Mesenchymal stem cell (in vitro differentiated cells and primary cell): ENCODE measurements at regions not wholly inside any gene's neighbourhood (a gene's known extent, or its start where the extent isn't known, plus 50 kb on each side); places are given as distances from the start of the nearest gene placed in this dataset.

Experiments used
- DNase-seq: peaks from one replicate; pipeline ENCODE4 v3.0.0-alpha.2; 2013
- H2AFZ ChIP-seq: one replicate; pipeline ENCODE4 v1.6.1; 2013; ENCODE audit warnings: low read depth, mild to moderate bottlenecking, control low read depth, inconsistent platforms, low read length, moderate library complexity
- H2AK5ac ChIP-seq: 2 replicates; pipeline ENCODE4 v1.6.1; 2013; ENCODE audit warnings: low read length, moderate library complexity, mild to moderate bottlenecking, inconsistent platforms; ENCODE audit not compliant: severe bottlenecking
- H2BK120ac ChIP-seq: one replicate; pipeline ENCODE4 v1.6.1; 2013; ENCODE audit warnings: low read depth, mild to moderate bottlenecking, inconsistent platforms, low read length, moderate library complexity
- H2BK12ac ChIP-seq, 2 experiments: one replicate each; pipeline ENCODE4 v1.6.1; 2013; ENCODE audit warnings: inconsistent platforms in 2 of 2, low read length in 2 of 2, mild to moderate bottlenecking in 2 of 2, moderate library complexity in 2 of 2, control low read depth in 1 of 2
- H2BK15ac ChIP-seq: one replicate; pipeline ENCODE4 v1.6.1; 2013; ENCODE audit warnings: mild to moderate bottlenecking, low read depth, inconsistent platforms; ENCODE audit not compliant: poor library complexity, severe bottlenecking
- H2BK5ac ChIP-seq: 2 replicates; pipeline ENCODE4 v1.6.1; 2013; ENCODE audit warnings: low read depth, mild to moderate bottlenecking, low read length, control low read depth, inconsistent platforms; ENCODE audit not compliant: poor library complexity, severe bottlenecking
- H3K14ac ChIP-seq, 2 experiments: one replicate each; pipeline ENCODE4 v1.6.1; 2013; ENCODE audit warnings: inconsistent platforms in 2 of 2, low read length in 2 of 2, control low read depth in 1 of 2, mild to moderate bottlenecking in 1 of 2, moderate library complexity in 1 of 2
- H3K18ac ChIP-seq, 2 experiments: one replicate each; pipeline ENCODE4 v1.6.1; 2013; ENCODE audit warnings: inconsistent platforms in 2 of 2, low read length in 2 of 2, control low read depth in 1 of 2, low read depth in 1 of 2, mild to moderate bottlenecking in 1 of 2
- H3K23ac ChIP-seq, 2 experiments: one replicate each; pipeline ENCODE4 v1.6.1; 2013; ENCODE audit warnings: inconsistent platforms in 2 of 2, low read length in 2 of 2, mild to moderate bottlenecking in 2 of 2, moderate library complexity in 2 of 2, control low read depth in 1 of 2
- H3K27ac ChIP-seq: 2 replicates; pipeline ENCODE4 v1.5.1; 2013; ENCODE audit warnings: mild to moderate bottlenecking, moderate library complexity, low read length, control low read depth, inconsistent platforms; ENCODE audit not compliant: poor library complexity, severe bottlenecking
- H3K27me3 ChIP-seq, 2 experiments: 2 replicates each; pipeline versions ENCODE4 v1.6.1 to v1.7.0; 2013; ENCODE audit warnings: low read length in 2 of 2, mild to moderate bottlenecking in 2 of 2, moderate library complexity in 2 of 2, control low read depth in 1 of 2, inconsistent platforms in 1 of 2; ENCODE audit not compliant: control insufficient read depth in 1 of 2, insufficient read depth in 1 of 2
- H3K36me3 ChIP-seq, 2 experiments: 2 replicates each; pipeline versions ENCODE4 v1.6.1 to v1.7.0; 2013; ENCODE audit warnings: low read length in 2 of 2, control low read depth in 1 of 2, inconsistent platforms in 1 of 2, low read depth in 1 of 2, mild to moderate bottlenecking in 1 of 2; ENCODE audit not compliant: insufficient read depth in 2 of 2, control insufficient read depth in 1 of 2
- H3K4ac ChIP-seq, 2 experiments: one replicate each; pipeline ENCODE4 v1.6.1; 2013; ENCODE audit warnings: inconsistent platforms in 2 of 2, low read length in 2 of 2, mild to moderate bottlenecking in 2 of 2, moderate library complexity in 2 of 2, control low read depth in 1 of 2, low read depth in 1 of 2
- H3K4me1 ChIP-seq: 2 replicates; pipeline ENCODE4 v1.6.1; 2013; ENCODE audit warnings: low read depth, low read length, control low read depth; ENCODE audit not compliant: control insufficient read depth, insufficient read depth
- H3K4me2 ChIP-seq: 2 replicates; pipeline ENCODE4 v1.6.1; 2013; ENCODE audit warnings: low read length, mild to moderate bottlenecking, inconsistent platforms; ENCODE audit not compliant: poor library complexity, severe bottlenecking
- H3K4me3 ChIP-seq, 2 experiments: 2 replicates each; pipeline versions ENCODE4 v1.5.1 to v1.7.0; 2013; ENCODE audit warnings: low read length in 2 of 2, mild to moderate bottlenecking in 2 of 2, control low read depth in 1 of 2, low read depth in 1 of 2; ENCODE audit not compliant: insufficient read depth in 1 of 2
- H3K79me1 ChIP-seq: replicated peaks from 2 replicates; pipeline ENCODE4 v1.6.1; 2013; ENCODE audit warnings: mild to moderate bottlenecking, control low read depth, low read length, inconsistent platforms; ENCODE audit not compliant: poor library complexity, severe bottlenecking
- H3K9ac ChIP-seq: 2 replicates; pipeline ENCODE4 v1.7.0; 2013; ENCODE audit warnings: mild to moderate bottlenecking, low read length, moderate library complexity
- H3K9me3 ChIP-seq: 2 replicates; pipeline ENCODE4 v1.7.0; 2013; ENCODE audit warnings: mild to moderate bottlenecking, low read length; ENCODE audit not compliant: control insufficient read depth
- H4K8ac ChIP-seq: one replicate; pipeline ENCODE4 v1.6.1; 2013; ENCODE audit warnings: inconsistent platforms, mild to moderate bottlenecking, low read length, moderate library complexity
- H4K91ac ChIP-seq: one replicate; pipeline ENCODE4 v1.6.1; 2013; ENCODE audit warnings: mild to moderate bottlenecking, low read length, inconsistent platforms
- WGBS: methylation state at CpG from one replicate; pipeline ENCODE4 v1.1.7; 2013; ENCODE audit warnings: mixed read lengths; 5-methylcytosine and 5-hydroxymethylcytosine counted together

DNA sequence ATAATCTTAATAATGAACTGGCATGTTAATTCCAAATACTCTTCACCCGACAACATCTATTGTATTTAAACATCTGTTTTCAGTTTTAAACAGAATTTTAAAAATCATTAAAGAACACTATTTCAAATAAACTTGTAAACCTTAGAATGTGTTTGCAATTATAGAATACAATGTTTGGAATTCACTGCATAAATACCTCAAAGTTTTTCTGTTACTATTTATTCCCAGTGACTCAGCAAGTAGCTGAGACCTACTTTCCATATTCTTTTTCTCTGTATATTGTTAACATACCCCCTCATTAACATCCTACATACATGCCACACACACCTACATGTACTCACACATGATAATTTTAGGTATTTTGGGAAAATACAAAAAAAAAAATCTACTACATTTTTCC lies 1134.3 kb downstream of the SLITRK1 start:
- Histone ChIP-seq H2BK120ac (no peak overlapping the region), H3K27ac (no peak overlapping the region)
- WGBS, result no CpG with 5 or more reads among the region's 1 CpG

DNA sequence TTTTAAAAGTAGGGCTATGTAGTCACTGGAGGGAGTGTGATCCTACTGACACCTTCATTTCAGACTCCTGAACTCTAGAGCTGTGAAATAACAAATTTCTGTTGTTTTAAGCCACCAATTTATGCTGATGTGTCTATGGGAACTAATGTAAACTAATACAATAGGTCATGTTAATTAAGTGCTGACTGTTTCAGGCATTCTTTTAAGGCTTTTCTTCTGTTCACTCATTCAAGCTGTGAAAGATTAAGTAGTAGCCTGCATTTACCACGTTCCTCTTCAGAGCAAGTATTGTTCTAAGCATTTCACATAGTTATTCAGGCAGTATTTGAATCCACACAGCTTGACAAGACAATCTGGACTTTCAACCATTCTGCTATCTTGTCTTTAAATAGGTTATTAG lies 1135.0 kb downstream of the SLITRK1 start:
- H3K4me2 ChIP-seq, result no peak overlapping the region
- H3K79me1 ChIP-seq, result no peaks in the 10 kb centered on the region
- H2AFZ ChIP-seq, result no peak overlapping the region
- no peaks in the 10 kb centered on the region for H3K9me3 ChIP-seq
- H2BK5ac ChIP-seq, result no peak overlapping the region
- no peak overlapping the region for H2BK120ac ChIP-seq
- no peak overlapping the region for H4K91ac ChIP-seq
- no peak overlapping the region for H3K4me3 ChIP-seq
- no peak overlapping the region for H3K18ac ChIP-seq
- H3K14ac ChIP-seq, result no peak overlapping the region
- no peak overlapping the region for H3K27ac ChIP-seq
- H3K9ac ChIP-seq, result peak overlapping the region; percentile 2
- WGBS, result 29% methylated on average over 1 of the region's 1 CpG
- H3K36me3 ChIP-seq, result no peaks in the 10 kb centered on the region
- H2BK15ac ChIP-seq, result no peak overlapping the region
- H3K23ac ChIP-seq, result no peak overlapping the region
- no peak overlapping the region for H3K4ac ChIP-seq
- H2AK5ac ChIP-seq, result no peak overlapping the region
- H3K4me1 ChIP-seq, result no peaks in the 10 kb centered on the region
- H2BK12ac ChIP-seq, result no peak overlapping the region
- no peak overlapping the region for H4K8ac ChIP-seq
- H3K27me3 ChIP-seq, result no peaks in the 10 kb centered on the region
- no peak for DNase-seq

More for the DNA sequence above, 1134.3 kb downstream of the SLITRK1 start:
- Histone ChIP-seq H3K18ac (no peak overlapping the region), H3K23ac (no peak overlapping the region), H3K9ac (peak overlapping the region; percentile 2), H2BK5ac (no peak overlapping the region), H3K36me3 (no peaks in the 10 kb centered on the region), H3K4me2 (no peak overlapping the region), H2AFZ (no peak overlapping the region), H2AK5ac (no peak overlapping the region), H3K4ac (no peak overlapping the region), H3K4me1 (no peaks in the 10 kb centered on the region), H3K27me3 (no peaks in the 10 kb centered on the region), H3K14ac (no peak overlapping the region), H3K4me3 (no peak overlapping the region), H2BK15ac (no peak overlapping the region), H2BK12ac (no peak overlapping the region), H3K9me3 (no peaks in the 10 kb centered on the region), H4K91ac (no peak overlapping the region), H4K8ac (no peak overlapping the region), H3K79me1 (no peaks in the 10 kb centered on the region)
- no peak for DNase-seq

DNA sequence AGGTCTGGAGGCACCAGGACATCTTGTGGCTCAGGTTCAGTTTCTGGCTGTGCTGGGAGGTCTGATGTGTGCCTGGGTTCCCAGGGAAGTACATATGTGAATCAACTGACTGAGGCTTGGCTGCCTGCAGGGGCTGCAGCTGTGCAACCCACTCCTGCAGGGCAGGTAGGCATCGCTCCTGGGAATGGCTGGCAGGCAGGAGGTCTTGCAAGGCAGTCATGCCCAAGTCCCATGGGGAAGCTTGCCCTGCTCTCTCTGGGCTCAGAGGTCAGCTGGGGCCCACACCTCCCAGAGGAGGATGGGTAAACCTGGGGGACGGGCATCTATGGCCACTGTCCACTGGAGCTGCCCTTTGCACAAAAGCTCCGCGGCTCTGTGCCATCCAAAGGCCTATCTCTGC lies 1141.8 kb downstream of the SLITRK1 start:
- H3K23ac ChIP-seq, result no peak overlapping the region
- H2AK5ac ChIP-seq, result no peak overlapping the region
- no peaks in the 10 kb centered on the region for H3K36me3 ChIP-seq
- H3K27ac ChIP-seq, result no peak overlapping the region
- H3K4me3 ChIP-seq, result no peak overlapping the region
- H3K18ac ChIP-seq, result no peak overlapping the region
- H2BK120ac ChIP-seq, result no peak overlapping the region
- H2BK15ac ChIP-seq, result no peak overlapping the region
- WGBS, result 94% methylated on average over 4 of the region's 4 CpGs
- H3K79me1 ChIP-seq, result no peaks in the 10 kb centered on the region
- no peak overlapping the region for H2AFZ ChIP-seq
- H3K4ac ChIP-seq, result no peak overlapping the region
- no peak for DNase-seq
- H3K4me1 ChIP-seq, result no peaks in the 10 kb centered on the region
- no peaks in the 10 kb centered on the region for H3K27me3 ChIP-seq
- no peak overlapping the region for H4K91ac ChIP-seq
- H3K4me2 ChIP-seq, result no peak overlapping the region
- H4K8ac ChIP-seq, result no peak overlapping the region
- H3K14ac ChIP-seq, result no peak overlapping the region
- H3K9ac ChIP-seq, result no peak overlapping the region
- peaks cover 18% of the 10 kb centered on the region for H3K9me3 ChIP-seq
- H2BK12ac ChIP-seq, result peak overlapping the region in 1 of 2 experiments; percentile 10
- no peak overlapping the region for H2BK5ac ChIP-seq

DNA sequence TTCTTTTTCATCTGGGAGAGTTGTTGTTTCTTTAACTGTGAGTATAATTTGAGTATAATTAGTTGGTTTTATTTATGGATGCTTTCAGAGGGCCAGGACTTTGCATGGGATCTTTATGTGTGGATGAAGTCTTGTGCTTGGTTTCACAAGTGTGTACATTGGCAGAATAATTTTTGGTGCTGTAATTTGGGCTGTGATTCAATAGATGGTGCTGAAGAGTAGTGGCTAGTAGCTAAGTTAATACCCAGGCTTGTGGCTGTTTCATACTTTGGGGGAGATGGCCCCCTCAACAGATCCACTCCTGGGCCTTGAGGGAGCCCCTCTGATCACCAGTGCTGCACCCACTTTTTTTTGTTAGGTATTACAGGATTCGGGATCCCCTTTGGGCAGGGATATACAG lies 1142.4 kb downstream of the SLITRK1 start:
- Histone ChIP-seq H3K9ac (no peak overlapping the region), H2BK120ac (no peak overlapping the region), H3K4me2 (no peak overlapping the region), H3K4ac (no peak overlapping the region), H2BK12ac (no peak overlapping the region), H3K27ac (no peak overlapping the region), H2AFZ (no peak overlapping the region), H3K27me3 (no peaks in the 10 kb centered on the region), H2BK5ac (no peak overlapping the region), H4K8ac (no peak overlapping the region), H2AK5ac (no peak overlapping the region), H3K36me3 (no peaks in the 10 kb centered on the region), H3K9me3 (peaks cover 18% of the 10 kb centered on the region), H3K18ac (no peak overlapping the region), H3K14ac (no peak overlapping the region), H2BK15ac (no peak overlapping the region), H3K4me1 (no peaks in the 10 kb centered on the region), H3K4me3 (no peak overlapping the region), H3K23ac (no peak overlapping the region), H3K79me1 (no peaks in the 10 kb centered on the region), H4K91ac (no peak overlapping the region)
- WGBS, result 68% methylated on average over 1 of the region's 1 CpG
- no peak for DNase-seq
